K562 (cell line): ENCODE measurements at regions not wholly inside any gene's neighbourhood (a gene's known extent, or its start where the extent isn't known, plus 50 kb on each side); places are given as distances from the start of the nearest gene placed in this dataset.

Source experiments
- ATAC-seq: fragments of 200-7000 bp; cut with Tn5 transposase; 3 replicates; pipeline ENCODE4 v1.9.1; 2020; ENCODE audit warnings: moderate library complexity
- BruUV-seq: library from RNA; stranded (reverse); fragments of 400-500 nt; replicated peaks from 2 replicates; lab custom pipeline; 2021; lab: Mats Ljungman, UMichigan
- CTCF ChIA-PET: fragments of 300-600 bp; formaldehyde crosslinking; extraction: SDS; loops from one replicate; lab custom pipeline; 2021; ENCODE audit warnings: low intra/inter-chr PET ratio; lab: Yijun Ruan, JAX
- POLR2A ChIA-PET: fragments of 300-600, 350-650 bp; sonication (Branson Sonifier 250); formaldehyde crosslinking; extraction: SDS; loops from one replicate; lab custom pipeline; 2021; ENCODE audit warnings: antibody characterized with exemption, inconsistent platforms; lab: Yijun Ruan, JAX
- DNase-seq, 4 experiments: peaks; one replicate each; pipeline versions ENCODE4 v3.0.0 to v3.0.0-alpha.2; 2011 to 2018; ENCODE audit warnings: low spot score in 3 of 4, mixed read lengths in 3 of 4; ENCODE audit errors: extremely low read depth in 1 of 4
- FAIRE-seq: peaks from 2 replicates; lab custom pipeline; 2011; peaks lifted over from hg19 to GRCh38; lab: Jason Lieb, UNC
- H2AFZ ChIP-seq: 2 replicates; pipeline ENCODE4 v1.6.0; 2011; ENCODE audit warnings: low read depth, low read length, control low read depth, inconsistent platforms
- H3K27ac ChIP-seq: fragments of 200-600 bp; 3 replicates; pipeline ENCODE4 v1.8.0; 2011; ENCODE audit warnings: low read depth, mild to moderate bottlenecking, control low read depth, inconsistent platforms, low read length, moderate library complexity, mixed read lengths; ENCODE audit errors: extremely low read depth
- H3K27me3 ChIP-seq, 2 experiments: fragments of 300-600 bp in 1 of 2; 2 replicates in 1 of 2; 3 replicates in 1 of 2; pipeline versions ENCODE4 v1.6.0 to v1.8.0; 2011; ENCODE audit warnings: inconsistent platforms in 2 of 2, low read length in 2 of 2, mild to moderate bottlenecking in 1 of 2, mixed read lengths in 1 of 2, moderate library complexity in 1 of 2; ENCODE audit not compliant: control insufficient read depth in 2 of 2, insufficient read depth in 2 of 2
- H3K36me3 ChIP-seq: fragments of 300-600 bp; 3 replicates; pipeline ENCODE4 v1.8.0; 2011; ENCODE audit warnings: mild to moderate bottlenecking, low read length, inconsistent platforms; ENCODE audit not compliant: control insufficient read depth, insufficient read depth
- H3K4me1 ChIP-seq, 2 experiments: fragments of 200-600 bp in 1 of 2; replicated peaks in 1 of 2; 2 replicates in 1 of 2; 3 replicates in 1 of 2; pipeline versions ENCODE4 v1.5.1 to v1.8.0; 2011; ENCODE audit warnings: inconsistent platforms in 2 of 2, low read length in 2 of 2, mild to moderate bottlenecking in 1 of 2, mixed read lengths in 1 of 2, moderate library complexity in 1 of 2; ENCODE audit not compliant: control insufficient read depth in 2 of 2, insufficient read depth in 2 of 2
- H3K4me2 ChIP-seq: 2 replicates; pipeline ENCODE4 v1.6.1; 2011; ENCODE audit warnings: low read length, control low read depth, inconsistent platforms, mixed read lengths; ENCODE audit not compliant: insufficient read depth
- H3K4me3 ChIP-seq: fragments of 200-600 bp; sonication (generic), shearing (Covaris generic); 2 replicates; pipeline ENCODE4 v1.5.1; 2016; ENCODE audit warnings: control low read depth, inconsistent platforms
- H3K79me2 ChIP-seq: fragments of 200-600 bp; 3 replicates; pipeline ENCODE4 v1.8.0; 2011; ENCODE audit warnings: low read length, inconsistent platforms; ENCODE audit not compliant: control insufficient read depth, insufficient read depth
- H3K9ac ChIP-seq, 2 experiments: 2 replicates each; pipeline versions ENCODE4 v1.6.0 to v1.6.1; 2011; ENCODE audit warnings: low read depth in 2 of 2, low read length in 2 of 2, control low read depth in 1 of 2, inconsistent platforms in 1 of 2, mild to moderate bottlenecking in 1 of 2, mixed read lengths in 1 of 2; ENCODE audit not compliant: insufficient read depth in 1 of 2
- H3K9me1 ChIP-seq: one replicate; pipeline ENCODE4 v1.6.0; 2011; ENCODE audit warnings: inconsistent platforms, mild to moderate bottlenecking, low read length, moderate library complexity; ENCODE audit not compliant: control insufficient read depth, insufficient read depth
- H3K9me3 ChIP-seq: replicated peaks from 2 replicates; pipeline ENCODE4 v1.5.1; 2011; ENCODE audit warnings: low read depth, low read length, inconsistent platforms; ENCODE audit not compliant: control insufficient read depth, insufficient read depth
- H4K20me1 ChIP-seq: replicated peaks from 2 replicates; pipeline ENCODE4 v1.6.1; 2011; ENCODE audit warnings: low read length, inconsistent platforms, mixed read lengths; ENCODE audit not compliant: control insufficient read depth, insufficient read depth
- ARID2 ChIP-seq: fragments of 450-650 bp; IDR thresholded peaks from 2 replicates; pipeline ENCODE4 v1.6.1; 2017; ENCODE audit warnings: antibody characterized with exemption, mild to moderate bottlenecking
- BCOR ChIP-seq: fragments of 450-650 bp; IDR thresholded peaks from 2 replicates; pipeline ENCODE4 v1.6.1; 2016
- CBFB ChIP-seq: sonication (generic); formaldehyde crosslinking; IDR thresholded peaks from 2 replicates; pipeline ENCODE4 v1.4.0; 2020; ENCODE audit warnings: mild to moderate bottlenecking, missing genetic modification reagents
- CREBBP ChIP-seq: IDR thresholded peaks from one replicate; pipeline ENCODE4 v1.6.1; 2012; ENCODE audit warnings: low read depth, mild to moderate bottlenecking, control low read depth, inconsistent platforms, low read length
- ERF ChIP-seq: fragments of 450-650 bp; formaldehyde crosslinking; IDR thresholded peaks from 2 replicates; pipeline ENCODE4 v1.4.0; 2020; ENCODE audit warnings: mild to moderate bottlenecking, mixed read lengths
- EZH2 ChIP-seq: IDR thresholded peaks from 2 replicates; pipeline ENCODE4 v1.6.1; 2012; ENCODE audit warnings: low read depth, mild to moderate bottlenecking, inconsistent platforms, low read length, borderline replicate concordance
- MYC ChIP-seq, 2 experiments: fragments of 250-450 bp in 1 of 2; sonication (Bioruptor Pico) in 1 of 2; IDR thresholded peaks; 2 replicates each; pipeline versions ENCODE4 v1.5.1 to v1.6.1; 2012 to 2021; ENCODE audit warnings: low read depth in 2 of 2, borderline replicate concordance in 1 of 2, improper control_type of control experiment in 1 of 2, low read length in 1 of 2, mild to moderate bottlenecking in 1 of 2, moderate library complexity in 1 of 2
- TAF9B ChIP-seq: fragments of 450-650 bp; IDR thresholded peaks from 2 replicates; pipeline ENCODE4 v1.6.1; 2018; ENCODE audit warnings: mild to moderate bottlenecking; ENCODE audit not compliant: partially characterized antibody
- THRA ChIP-seq: fragments of 450-650 bp; IDR thresholded peaks from 2 replicates; pipeline ENCODE4 v1.6.1; 2017; ENCODE audit warnings: mild to moderate bottlenecking, moderate library complexity
- ZNF695 ChIP-seq: fragments of 450-650 bp; formaldehyde crosslinking; IDR thresholded peaks from 2 replicates; pipeline ENCODE4 v1.4.0; 2020; ENCODE audit warnings: mild to moderate bottlenecking, moderate library complexity
- WGBS: fragments of 100-300 bp; shearing (Covaris generic); methylation state at CpG from one replicate; pipeline ENCODE4 v1.1.6; 2016; ENCODE audit warnings: low coverage, mixed read lengths; ENCODE audit not compliant: insufficient coverage; ENCODE audit errors: missing lambda C conversion rate; 5-methylcytosine and 5-hydroxymethylcytosine counted together
- in situ Hi-C: fragments of 300-500 bp; cut with MboI; formaldehyde crosslinking; loops from 4 replicates; pipeline ENCODE4 v1.15.0; 2018; ENCODE audit warnings: inconsistent platforms, mixed read lengths
- intact Hi-C: fragments of 100-400 bp; cut with micrococcal nuclease; formaldehyde crosslinking; loops from 2 replicates; pipeline ENCODE4 v1.14.2; 2022
- TF ChIP-seq, protein P1 (sequence below): sonication (generic); formaldehyde crosslinking; IDR thresholded peaks from 2 replicates; pipeline ENCODE4 v1.8.1; 2022; ENCODE audit warnings: missing genetic modification reagents
- TF ChIP-seq, protein P2 (sequence below): IDR thresholded peaks from 2 replicates; pipeline ENCODE4 v1.6.1; 2011; ENCODE audit not compliant: insufficient read length; ENCODE audit errors: extremely low read depth

- no peak overlapping the region for H2AFZ ChIP-seq
- no peaks in the 10 kb centered on the region for H3K79me2 ChIP-seq
- 3% methylated on average over 3 of the region's 3 CpGs for WGBS
- in situ Hi-C loops = no loop called here
- no peaks in the 10 kb centered on the region for H3K27me3 ChIP-seq
- no peak for TF ChIP-seq ZNF695 (CRISPR knock-in tag)
- no peak overlapping the region for H3K4me3 ChIP-seq
- POLR2A ChIA-PET = no interaction called here
- BruUV-seq = no TSS peak
- no peak for ATAC-seq
- no peak overlapping the region for H3K4me2 ChIP-seq
- no peaks in the 10 kb centered on the region for H4K20me1 ChIP-seq
- H3K4me1 ChIP-seq = no peaks in the 10 kb centered on the region
- no peaks in the 10 kb centered on the region for H3K36me3 ChIP-seq
- no peak overlapping the region for H3K27ac ChIP-seq
- no peaks in the 10 kb centered on the region for H3K9me3 ChIP-seq
- DNase-seq = no peak
- CTCF ChIA-PET = no interaction called here
- no peak for FAIRE-seq
- intact Hi-C loops = no loop called here
- H3K9ac ChIP-seq = no peak overlapping the region
- no peaks in the 10 kb centered on the region for H3K9me1 ChIP-seq
These were observed 81.8 kb downstream of the FASTKD2 start for GRCh38 chr2:206846981-206847834.

DNA sequence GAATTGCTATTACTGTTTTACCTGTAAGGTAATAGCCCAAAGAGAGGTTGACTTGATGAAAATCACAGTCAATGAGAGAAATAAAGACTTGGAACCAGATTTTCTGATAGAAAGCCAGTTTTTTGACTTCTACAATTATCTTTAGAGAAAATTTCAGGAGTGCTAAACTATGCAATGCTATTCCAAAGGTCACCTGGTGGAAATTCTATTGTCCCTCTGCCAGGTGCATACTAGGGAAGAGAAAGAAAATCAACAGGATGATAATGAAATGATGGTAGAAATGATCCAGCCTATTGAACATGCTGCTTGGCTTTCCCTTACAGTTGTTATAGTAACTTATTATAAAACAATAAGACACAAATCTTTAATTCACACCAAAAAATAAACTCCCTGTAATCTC lies 85.0 kb downstream of the FASTKD2 start:
- H3K4me2 ChIP-seq = no peak overlapping the region
- H3K4me1 ChIP-seq = no peaks in the 10 kb centered on the region
- no peaks in the 10 kb centered on the region for H3K27me3 ChIP-seq
- no peak for ATAC-seq
- no peak overlapping the region for H3K9ac ChIP-seq
- ChIA-PET CTCF (no interaction called here), POLR2A (interaction anchor here (0.8 kb wide), 1 partner anchor 11 kb away, joined by 4 read pairs; no protein-coding TSS in a partner anchor)
- no peak for DNase-seq
- intact Hi-C loops = no loop called here
- H3K9me3 ChIP-seq = no peaks in the 10 kb centered on the region
- H2AFZ ChIP-seq = no peak overlapping the region
- H3K79me2 ChIP-seq = no peaks in the 10 kb centered on the region
- no TSS peak for BruUV-seq
- H3K4me3 ChIP-seq = no peak overlapping the region
- H4K20me1 ChIP-seq = no peaks in the 10 kb centered on the region
- FAIRE-seq = no peak
- H3K9me1 ChIP-seq = no peaks in the 10 kb centered on the region
- no peak overlapping the region for H3K27ac ChIP-seq
- in situ Hi-C loops = no loop called here
- no peaks in the 10 kb centered on the region for H3K36me3 ChIP-seq
- TF ChIP-seq, protein P1, sequence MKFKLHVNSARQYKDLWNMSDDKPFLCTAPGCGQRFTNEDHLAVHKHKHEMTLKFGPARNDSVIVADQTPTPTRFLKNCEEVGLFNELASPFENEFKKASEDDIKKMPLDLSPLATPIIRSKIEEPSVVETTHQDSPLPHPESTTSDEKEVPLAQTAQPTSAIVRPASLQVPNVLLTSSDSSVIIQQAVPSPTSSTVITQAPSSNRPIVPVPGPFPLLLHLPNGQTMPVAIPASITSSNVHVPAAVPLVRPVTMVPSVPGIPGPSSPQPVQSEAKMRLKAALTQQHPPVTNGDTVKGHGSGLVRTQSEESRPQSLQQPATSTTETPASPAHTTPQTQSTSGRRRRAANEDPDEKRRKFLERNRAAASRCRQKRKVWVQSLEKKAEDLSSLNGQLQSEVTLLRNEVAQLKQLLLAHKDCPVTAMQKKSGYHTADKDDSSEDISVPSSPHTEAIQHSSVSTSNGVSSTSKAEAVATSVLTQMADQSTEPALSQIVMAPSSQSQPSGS = no peak
- TF ChIP-seq BCOR = no peak
- no peak for TF ChIP-seq EZH2
- TF ChIP-seq THRA = no peak
- TF ChIP-seq, protein P2, sequence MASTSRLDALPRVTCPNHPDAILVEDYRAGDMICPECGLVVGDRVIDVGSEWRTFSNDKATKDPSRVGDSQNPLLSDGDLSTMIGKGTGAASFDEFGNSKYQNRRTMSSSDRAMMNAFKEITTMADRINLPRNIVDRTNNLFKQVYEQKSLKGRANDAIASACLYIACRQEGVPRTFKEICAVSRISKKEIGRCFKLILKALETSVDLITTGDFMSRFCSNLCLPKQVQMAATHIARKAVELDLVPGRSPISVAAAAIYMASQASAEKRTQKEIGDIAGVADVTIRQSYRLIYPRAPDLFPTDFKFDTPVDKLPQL = no peak
- no peak for TF ChIP-seq ARID2
- no peak for TF ChIP-seq CBFB (CRISPR knock-in tag)
- TF ChIP-seq ERF = no peak
- TF ChIP-seq CREBBP = no peak
- no peak for TF ChIP-seq TAF9B
- TF ChIP-seq MYC (IDR thresholded peaks at IDR 0.05; ENCODE audit: low read depth, low read length) = no peak
- no peak for TF ChIP-seq MYC (CRISPR knock-in tag; IDR thresholded peaks at IDR 0.05; ENCODE audit: borderline replicate concordance, low read depth)
